Loucy (cell line): ENCODE measurements at regions not wholly inside any gene's neighbourhood (a gene's known extent, or its start where the extent isn't known, plus 50 kb on each side); places are given as distances from the start of the nearest gene placed in this dataset.

Experiments used
- H2AFZ ChIP-seq: fragments of 200-600 bp; sonication (generic); 2 replicates; pipeline ENCODE4 v1.6.0; 2016; ENCODE audit warnings: antibody characterized with exemption, mild to moderate bottlenecking, low read length, moderate library complexity
- H3F3A ChIP-seq: fragments of 200-600 bp; 2 replicates; pipeline ENCODE4 v1.6.0; 2016; ENCODE audit warnings: antibody characterized with exemption, low read depth, mild to moderate bottlenecking
- H3K27me3 ChIP-seq: fragments of 200-600 bp; sonication (generic); 2 replicates; pipeline ENCODE4 v1.6.1; 2014; ENCODE audit warnings: low read length, mild to moderate bottlenecking; ENCODE audit not compliant: insufficient read depth, poor library complexity, severe bottlenecking
- H3K36me3 ChIP-seq: fragments of 200-600 bp; sonication (generic); 2 replicates; pipeline ENCODE4 v1.6.1; 2016; ENCODE audit warnings: low read length; ENCODE audit not compliant: insufficient read depth
- H3K4me1 ChIP-seq: fragments of 200-600 bp; sonication (generic); 2 replicates; pipeline ENCODE4 v1.5.1; 2014; ENCODE audit warnings: low read length, mild to moderate bottlenecking; ENCODE audit not compliant: insufficient read depth, poor library complexity, severe bottlenecking
- H3K4me2 ChIP-seq: fragments of 200-600 bp; sonication (generic); 2 replicates; pipeline ENCODE4 v1.6.0; 2014; ENCODE audit warnings: antibody characterized with exemption, low read length, low read depth, mild to moderate bottlenecking; ENCODE audit not compliant: poor library complexity, severe bottlenecking
- H3K4me3 ChIP-seq: fragments of 200-600 bp; sonication (generic); 2 replicates; pipeline ENCODE4 v1.5.1; 2014; ENCODE audit warnings: low read length, mild to moderate bottlenecking, mixed read lengths; ENCODE audit not compliant: poor library complexity, severe bottlenecking
- H3K79me2 ChIP-seq: fragments of 200-600 bp; sonication (generic); 2 replicates; pipeline ENCODE4 v1.6.1; 2014; ENCODE audit warnings: low read length; ENCODE audit not compliant: insufficient read depth
- H3K9ac ChIP-seq: fragments of 200-600 bp; sonication (generic); 2 replicates; pipeline ENCODE4 v1.6.0; 2014; ENCODE audit warnings: mild to moderate bottlenecking, low read depth, low read length, moderate library complexity; ENCODE audit not compliant: poor library complexity, severe bottlenecking
- H3K9me2 ChIP-seq: fragments of 200-600 bp; sonication (generic); replicated peaks from 2 replicates; pipeline ENCODE4 v1.6.1; 2016; ENCODE audit warnings: low read depth, low read length, mixed read lengths
- H3K9me3 ChIP-seq: fragments of 200-600 bp; sonication (generic); 2 replicates; pipeline ENCODE4 v1.6.1; 2014; ENCODE audit warnings: mild to moderate bottlenecking, antibody characterized with exemption, low read length, low read depth; ENCODE audit not compliant: insufficient read depth
- H4K20me1 ChIP-seq: fragments of 200-600 bp; sonication (generic); 2 replicates; pipeline ENCODE4 v1.6.0; 2014; ENCODE audit warnings: antibody characterized with exemption, low read length, mild to moderate bottlenecking; ENCODE audit not compliant: insufficient read depth, poor library complexity, severe bottlenecking
- EZH2phosphoT487 ChIP-seq: fragments of 200-600 bp; IDR thresholded peaks from 2 replicates; pipeline ENCODE4 v1.6.1; 2018; ENCODE audit warnings: antibody characterized with exemption, mild to moderate bottlenecking, moderate library complexity, borderline replicate concordance
- TF ChIP-seq, protein P1 (sequence below): fragments of 200-600 bp; sonication (generic); conservative IDR thresholded peaks from 2 replicates; pipeline ENCODE4 v1.5.1; 2014; ENCODE audit warnings: mild to moderate bottlenecking, antibody characterized with exemption, low read length

DNA sequence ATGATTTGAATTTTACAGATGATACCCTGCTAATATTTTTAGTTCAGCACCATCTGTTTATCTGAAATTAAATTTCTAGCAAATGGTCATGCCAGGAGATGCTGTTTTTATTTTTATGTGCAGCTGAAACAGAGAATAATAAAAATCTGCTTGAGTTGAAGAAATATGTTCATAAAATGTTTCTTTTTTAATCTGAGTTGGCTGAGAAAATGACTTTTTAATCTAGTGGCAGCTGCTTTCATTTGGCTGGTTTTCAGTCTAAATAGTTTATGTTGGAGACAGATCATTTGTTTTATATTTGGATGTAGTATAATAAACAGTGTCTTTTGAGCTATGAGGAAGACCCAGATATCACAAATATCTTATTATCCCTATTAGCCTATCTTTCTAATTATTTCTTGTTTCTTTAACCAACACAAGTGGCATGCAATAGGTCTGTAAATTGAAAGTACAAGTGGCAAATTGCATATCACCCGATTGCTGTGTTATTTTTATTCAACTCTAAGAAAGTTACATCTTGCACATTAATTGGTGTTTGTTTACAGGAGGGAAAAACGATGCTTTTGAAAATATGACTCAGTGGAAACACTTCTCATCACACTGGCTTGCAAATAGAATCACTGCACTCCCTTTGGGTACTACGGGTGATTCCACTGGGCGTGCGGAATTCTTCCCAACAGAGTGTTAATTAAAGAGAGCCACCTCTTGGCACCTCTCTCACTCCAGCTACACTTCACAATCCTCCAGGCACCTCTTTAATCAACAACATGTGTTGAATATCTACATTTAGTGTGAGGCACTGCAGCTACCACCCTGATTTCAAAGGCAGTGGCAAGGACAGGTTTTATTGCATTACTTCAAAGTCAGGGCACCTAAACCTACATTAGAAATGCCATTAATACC is 51.7 kb upstream of the AP1S2 start:
- TF ChIP-seq, protein P1, sequence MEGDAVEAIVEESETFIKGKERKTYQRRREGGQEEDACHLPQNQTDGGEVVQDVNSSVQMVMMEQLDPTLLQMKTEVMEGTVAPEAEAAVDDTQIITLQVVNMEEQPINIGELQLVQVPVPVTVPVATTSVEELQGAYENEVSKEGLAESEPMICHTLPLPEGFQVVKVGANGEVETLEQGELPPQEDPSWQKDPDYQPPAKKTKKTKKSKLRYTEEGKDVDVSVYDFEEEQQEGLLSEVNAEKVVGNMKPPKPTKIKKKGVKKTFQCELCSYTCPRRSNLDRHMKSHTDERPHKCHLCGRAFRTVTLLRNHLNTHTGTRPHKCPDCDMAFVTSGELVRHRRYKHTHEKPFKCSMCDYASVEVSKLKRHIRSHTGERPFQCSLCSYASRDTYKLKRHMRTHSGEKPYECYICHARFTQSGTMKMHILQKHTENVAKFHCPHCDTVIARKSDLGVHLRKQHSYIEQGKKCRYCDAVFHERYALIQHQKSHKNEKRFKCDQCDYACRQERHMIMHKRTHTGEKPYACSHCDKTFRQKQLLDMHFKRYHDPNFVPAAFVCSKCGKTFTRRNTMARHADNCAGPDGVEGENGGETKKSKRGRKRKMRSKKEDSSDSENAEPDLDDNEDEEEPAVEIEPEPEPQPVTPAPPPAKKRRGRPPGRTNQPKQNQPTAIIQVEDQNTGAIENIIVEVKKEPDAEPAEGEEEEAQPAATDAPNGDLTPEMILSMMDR = no peak
- TF ChIP-seq EZH2phosphoT487 = no peak
- H3K9me2 ChIP-seq = no peaks in the 10 kb centered on the region
- H3K4me1 ChIP-seq = no peaks in the 10 kb centered on the region
- H3K9me3 ChIP-seq = no peaks in the 10 kb centered on the region
- H2AFZ ChIP-seq = no peak overlapping the region
- H3K79me2 ChIP-seq = no peaks in the 10 kb centered on the region
- H3K4me3 ChIP-seq = no peak overlapping the region
- H3K4me2 ChIP-seq = no peak overlapping the region
- H3F3A ChIP-seq = no peaks in the 10 kb centered on the region
- no peaks in the 10 kb centered on the region for H3K36me3 ChIP-seq
- no peak overlapping the region for H3K9ac ChIP-seq
- no peaks in the 10 kb centered on the region for H3K27me3 ChIP-seq
- H4K20me1 ChIP-seq = no peaks in the 10 kb centered on the region
